ENCODE measurements at regions not wholly inside any gene's neighbourhood (a gene's known extent, or its start where the extent isn't known, plus 50 kb on each side); places are given as distances from the start of the nearest gene placed in this dataset.

GRCh38 chr5:86885489-86886230 is 267.9 kb downstream of the COX7C start:
- H3K4me3 Mint-ChIP-seq = no peak overlapping the region
- DNase-seq (ENCODE audit: low spot score) = no peak
- ChIA-PET CTCF (no interaction called here), POLR2A (no interaction called here)
- no peak overlapping the region for H3K27ac Mint-ChIP-seq
- no peaks in the 10 kb centered on the region for H3K9me3 Mint-ChIP-seq
- H3K4me1 Mint-ChIP-seq = peaks cover 8% of the 10 kb centered on the region
- TF ChIP-seq USF2 (CRISPR knock-in tag; IDR thresholded peaks at IDR 0.05) (no peak), ATF1 (CRISPR knock-in tag; IDR thresholded peaks at IDR 0.05) (no peak), FOXJ3 (CRISPR knock-in tag; IDR thresholded peaks at IDR 0.05; ENCODE audit: borderline replicate concordance) (no peak), GTF2I (CRISPR knock-in tag; conservative IDR thresholded peaks at IDR 0.05) (no peak), PRRX2 (CRISPR knock-in tag; IDR thresholded peaks at IDR 0.05) (no peak), NFYB (CRISPR knock-in tag; conservative IDR thresholded peaks at IDR 0.05; ENCODE audit: low read depth) (no peak), SMAD4 (CRISPR knock-in tag; IDR thresholded peaks at IDR 0.05) (no peak), JAZF1 (CRISPR knock-in tag; IDR thresholded peaks at IDR 0.05) (no peak), NFATC4 (CRISPR knock-in tag; IDR thresholded peaks at IDR 0.05) (no peak), ELF4 (CRISPR knock-in tag; IDR thresholded peaks at IDR 0.05; ENCODE audit: low read depth) (no peak), JUN (CRISPR knock-in tag; IDR thresholded peaks at IDR 0.05) (no peak), ERG (CRISPR knock-in tag; IDR thresholded peaks at IDR 0.05) (no peak), SOX15 (CRISPR knock-in tag; IDR thresholded peaks at IDR 0.05) (no peak), ZNF423 (CRISPR knock-in tag; IDR thresholded peaks at IDR 0.05) (no peak)
- TF ChIP-seq, protein P1, sequence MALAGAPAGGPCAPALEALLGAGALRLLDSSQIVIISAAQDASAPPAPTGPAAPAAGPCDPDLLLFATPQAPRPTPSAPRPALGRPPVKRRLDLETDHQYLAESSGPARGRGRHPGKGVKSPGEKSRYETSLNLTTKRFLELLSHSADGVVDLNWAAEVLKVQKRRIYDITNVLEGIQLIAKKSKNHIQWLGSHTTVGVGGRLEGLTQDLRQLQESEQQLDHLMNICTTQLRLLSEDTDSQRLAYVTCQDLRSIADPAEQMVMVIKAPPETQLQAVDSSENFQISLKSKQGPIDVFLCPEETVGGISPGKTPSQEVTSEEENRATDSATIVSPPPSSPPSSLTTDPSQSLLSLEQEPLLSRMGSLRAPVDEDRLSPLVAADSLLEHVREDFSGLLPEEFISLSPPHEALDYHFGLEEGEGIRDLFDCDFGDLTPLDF (CRISPR knock-in tag; IDR thresholded peaks at IDR 0.05) = no peak
- TF ChIP-seq, protein P2, sequence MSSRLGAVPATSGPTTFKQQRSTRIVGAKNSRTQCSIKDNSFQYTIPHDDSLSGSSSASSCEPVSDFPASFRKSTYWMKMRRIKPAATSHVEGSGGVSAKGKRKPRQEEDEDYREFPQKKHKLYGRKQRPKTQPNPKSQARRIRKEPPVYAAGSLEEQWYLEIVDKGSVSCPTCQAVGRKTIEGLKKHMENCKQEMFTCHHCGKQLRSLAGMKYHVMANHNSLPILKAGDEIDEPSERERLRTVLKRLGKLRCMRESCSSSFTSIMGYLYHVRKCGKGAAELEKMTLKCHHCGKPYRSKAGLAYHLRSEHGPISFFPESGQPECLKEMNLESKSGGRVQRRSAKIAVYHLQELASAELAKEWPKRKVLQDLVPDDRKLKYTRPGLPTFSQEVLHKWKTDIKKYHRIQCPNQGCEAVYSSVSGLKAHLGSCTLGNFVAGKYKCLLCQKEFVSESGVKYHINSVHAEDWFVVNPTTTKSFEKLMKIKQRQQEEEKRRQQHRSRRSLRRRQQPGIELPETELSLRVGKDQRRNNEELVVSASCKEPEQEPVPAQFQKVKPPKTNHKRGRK (CRISPR knock-in tag; IDR thresholded peaks at IDR 0.05; ENCODE audit: borderline replicate concordance) = no peak
- TF ChIP-seq, protein P3, sequence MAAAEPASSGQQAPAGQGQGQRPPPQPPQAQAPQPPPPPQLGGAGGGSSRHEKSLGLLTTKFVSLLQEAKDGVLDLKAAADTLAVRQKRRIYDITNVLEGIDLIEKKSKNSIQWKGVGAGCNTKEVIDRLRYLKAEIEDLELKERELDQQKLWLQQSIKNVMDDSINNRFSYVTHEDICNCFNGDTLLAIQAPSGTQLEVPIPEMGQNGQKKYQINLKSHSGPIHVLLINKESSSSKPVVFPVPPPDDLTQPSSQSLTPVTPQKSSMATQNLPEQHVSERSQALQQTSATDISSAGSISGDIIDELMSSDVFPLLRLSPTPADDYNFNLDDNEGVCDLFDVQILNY (CRISPR knock-in tag; IDR thresholded peaks at IDR 0.05) = no peak
- TF ChIP-seq, protein P4, sequence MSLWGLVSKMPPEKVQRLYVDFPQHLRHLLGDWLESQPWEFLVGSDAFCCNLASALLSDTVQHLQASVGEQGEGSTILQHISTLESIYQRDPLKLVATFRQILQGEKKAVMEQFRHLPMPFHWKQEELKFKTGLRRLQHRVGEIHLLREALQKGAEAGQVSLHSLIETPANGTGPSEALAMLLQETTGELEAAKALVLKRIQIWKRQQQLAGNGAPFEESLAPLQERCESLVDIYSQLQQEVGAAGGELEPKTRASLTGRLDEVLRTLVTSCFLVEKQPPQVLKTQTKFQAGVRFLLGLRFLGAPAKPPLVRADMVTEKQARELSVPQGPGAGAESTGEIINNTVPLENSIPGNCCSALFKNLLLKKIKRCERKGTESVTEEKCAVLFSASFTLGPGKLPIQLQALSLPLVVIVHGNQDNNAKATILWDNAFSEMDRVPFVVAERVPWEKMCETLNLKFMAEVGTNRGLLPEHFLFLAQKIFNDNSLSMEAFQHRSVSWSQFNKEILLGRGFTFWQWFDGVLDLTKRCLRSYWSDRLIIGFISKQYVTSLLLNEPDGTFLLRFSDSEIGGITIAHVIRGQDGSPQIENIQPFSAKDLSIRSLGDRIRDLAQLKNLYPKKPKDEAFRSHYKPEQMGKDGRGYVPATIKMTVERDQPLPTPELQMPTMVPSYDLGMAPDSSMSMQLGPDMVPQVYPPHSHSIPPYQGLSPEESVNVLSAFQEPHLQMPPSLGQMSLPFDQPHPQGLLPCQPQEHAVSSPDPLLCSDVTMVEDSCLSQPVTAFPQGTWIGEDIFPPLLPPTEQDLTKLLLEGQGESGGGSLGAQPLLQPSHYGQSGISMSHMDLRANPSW (CRISPR knock-in tag; conservative IDR thresholded peaks at IDR 0.05; ENCODE audit: low read depth) = no peak
- TF ChIP-seq, protein P5, sequence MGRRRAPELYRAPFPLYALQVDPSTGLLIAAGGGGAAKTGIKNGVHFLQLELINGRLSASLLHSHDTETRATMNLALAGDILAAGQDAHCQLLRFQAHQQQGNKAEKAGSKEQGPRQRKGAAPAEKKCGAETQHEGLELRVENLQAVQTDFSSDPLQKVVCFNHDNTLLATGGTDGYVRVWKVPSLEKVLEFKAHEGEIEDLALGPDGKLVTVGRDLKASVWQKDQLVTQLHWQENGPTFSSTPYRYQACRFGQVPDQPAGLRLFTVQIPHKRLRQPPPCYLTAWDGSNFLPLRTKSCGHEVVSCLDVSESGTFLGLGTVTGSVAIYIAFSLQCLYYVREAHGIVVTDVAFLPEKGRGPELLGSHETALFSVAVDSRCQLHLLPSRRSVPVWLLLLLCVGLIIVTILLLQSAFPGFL (CRISPR knock-in tag; IDR thresholded peaks at IDR 0.05; ENCODE audit: borderline replicate concordance) = no peak
- TF ChIP-seq, protein P6, sequence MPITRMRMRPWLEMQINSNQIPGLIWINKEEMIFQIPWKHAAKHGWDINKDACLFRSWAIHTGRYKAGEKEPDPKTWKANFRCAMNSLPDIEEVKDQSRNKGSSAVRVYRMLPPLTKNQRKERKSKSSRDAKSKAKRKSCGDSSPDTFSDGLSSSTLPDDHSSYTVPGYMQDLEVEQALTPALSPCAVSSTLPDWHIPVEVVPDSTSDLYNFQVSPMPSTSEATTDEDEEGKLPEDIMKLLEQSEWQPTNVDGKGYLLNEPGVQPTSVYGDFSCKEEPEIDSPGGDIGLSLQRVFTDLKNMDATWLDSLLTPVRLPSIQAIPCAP (CRISPR knock-in tag; IDR thresholded peaks at IDR 0.05) = no peak
- H3K27me3 Mint-ChIP-seq (ENCODE audit: low read depth) = no peaks in the 10 kb centered on the region
- no peaks in the 10 kb centered on the region for H3K36me3 Mint-ChIP-seq
- no peak for ATAC-seq
